NT2/D1 (cell line): ENCODE measurements at regions not wholly inside any gene's neighbourhood (a gene's known extent, or its start where the extent isn't known, plus 50 kb on each side); places are given as distances from the start of the nearest gene placed in this dataset.

Experiments used
- DNase-seq: peaks from one replicate; pipeline ENCODE4 v3.0.0-alpha.2; 2011; ENCODE audit warnings: low read depth, low spot score
- H3K27me3 ChIP-seq: 2 replicates; pipeline ENCODE4 v1.6.0; 2011; ENCODE audit warnings: mild to moderate bottlenecking; ENCODE audit not compliant: insufficient read length, insufficient read depth
- H3K36me3 ChIP-seq: 2 replicates; pipeline ENCODE4 v1.6.1; 2011; ENCODE audit warnings: mild to moderate bottlenecking, low read length, mixed read lengths; ENCODE audit not compliant: insufficient read depth, insufficient read length
- H3K4me1 ChIP-seq: 2 replicates; pipeline ENCODE4 v1.5.1; 2011; ENCODE audit not compliant: insufficient read depth, insufficient read length
- H3K4me3 ChIP-seq: 2 replicates; pipeline ENCODE4 v1.5.1; 2011; ENCODE audit warnings: low read depth; ENCODE audit not compliant: insufficient read length
- H3K9ac ChIP-seq: 2 replicates; pipeline ENCODE4 v1.6.0; 2011; ENCODE audit warnings: low read depth; ENCODE audit not compliant: insufficient read length
- H3K9me3 ChIP-seq: 2 replicates; pipeline ENCODE4 v1.5.1; 2011; ENCODE audit warnings: mild to moderate bottlenecking, low read length; ENCODE audit not compliant: insufficient read depth
- SUZ12 ChIP-seq: IDR thresholded peaks from 2 replicates; pipeline ENCODE4 v1.6.1; 2011; ENCODE audit not compliant: insufficient read length, insufficient read depth; ENCODE audit errors: extremely low read depth
- YY1 ChIP-seq: IDR thresholded peaks from 2 replicates; pipeline ENCODE4 v1.6.1; 2011; ENCODE audit not compliant: insufficient read length, insufficient read depth
- ZNF274 ChIP-seq: IDR thresholded peaks from 2 replicates; pipeline ENCODE4 v1.6.1; 2011; ENCODE audit warnings: mild to moderate bottlenecking, low read depth, low read length

DNA sequence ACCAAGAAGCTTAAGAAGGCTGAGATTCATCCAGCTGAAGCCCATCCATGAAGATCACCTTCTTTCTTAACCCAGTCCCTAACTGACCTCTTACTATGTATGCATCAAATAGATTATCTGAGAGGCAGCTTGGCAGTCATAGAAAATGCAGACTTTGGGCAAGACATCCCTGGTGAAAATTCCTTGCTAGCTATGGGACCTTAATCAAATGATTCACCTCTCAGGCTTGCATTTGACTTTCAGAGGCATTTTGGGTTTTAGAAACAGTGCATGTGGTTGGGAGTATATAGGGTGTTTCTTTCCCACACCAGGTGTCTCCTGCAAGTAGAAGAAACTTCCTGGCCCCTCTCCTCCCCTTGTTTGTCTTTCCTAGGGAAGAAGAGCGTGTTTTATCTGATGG, 188.5 kb upstream of the ISX start:
- H3K27me3 ChIP-seq: no peaks in the 10 kb centered on the region
- no peaks in the 10 kb centered on the region for H3K9me3 ChIP-seq
- no peak for DNase-seq
- no peaks in the 10 kb centered on the region for H3K36me3 ChIP-seq
- H3K9ac ChIP-seq: no peak overlapping the region
- no peaks in the 10 kb centered on the region for H3K4me1 ChIP-seq
- no peak for TF ChIP-seq YY1
- H3K4me3 ChIP-seq: no peak overlapping the region

DNA sequence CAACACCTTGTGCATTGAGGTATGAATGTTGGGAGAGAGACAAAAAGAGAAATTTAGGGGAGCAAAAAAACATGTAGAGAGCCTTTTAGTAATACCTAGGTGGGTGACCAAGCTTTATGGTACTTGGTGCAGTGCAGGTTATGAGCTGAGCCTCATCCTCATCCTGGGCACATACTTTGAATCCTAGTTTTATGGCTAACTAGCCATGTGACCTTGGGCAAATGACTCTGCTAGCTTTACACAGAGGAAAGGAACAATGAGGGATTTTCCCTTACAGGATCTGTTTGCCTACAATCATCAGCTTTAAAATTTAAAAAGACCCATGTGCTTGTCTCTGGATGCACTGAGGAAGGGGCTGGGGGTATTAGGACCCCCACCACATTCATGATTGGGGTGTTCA, 187.8 kb upstream of the ISX start:
- no peak overlapping the region for H3K9ac ChIP-seq
- H3K4me1 ChIP-seq: no peaks in the 10 kb centered on the region
- TF ChIP-seq ZNF274 (no peak), YY1 (no peak), SUZ12 (no peak)
- no peaks in the 10 kb centered on the region for H3K36me3 ChIP-seq
- no peak for DNase-seq
- H3K4me3 ChIP-seq: no peak overlapping the region
- no peaks in the 10 kb centered on the region for H3K27me3 ChIP-seq
- no peaks in the 10 kb centered on the region for H3K9me3 ChIP-seq

DNA sequence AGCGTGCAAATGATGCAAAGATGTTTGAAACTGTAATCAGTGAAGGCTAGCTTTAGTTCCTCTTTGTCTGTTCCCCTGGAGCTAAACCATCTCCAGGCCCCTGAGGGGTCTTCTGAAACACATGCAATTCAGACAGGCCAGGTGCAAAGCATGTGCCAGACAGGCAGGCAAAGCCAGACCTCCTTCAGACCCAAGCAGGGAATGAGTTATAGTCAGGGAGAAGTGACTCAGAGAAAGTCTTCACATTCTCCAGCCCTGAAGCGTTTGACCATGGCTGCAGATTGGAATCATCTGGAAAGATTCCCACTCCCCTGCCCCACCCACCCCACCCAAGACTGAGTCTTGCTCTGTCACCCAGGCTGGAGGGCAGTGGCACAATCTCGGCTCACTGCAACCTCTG, 187.0 kb upstream of the ISX start:
- Histone ChIP-seq H3K27me3 (no peaks in the 10 kb centered on the region), H3K36me3 (no peaks in the 10 kb centered on the region), H3K9me3 (no peaks in the 10 kb centered on the region), H3K9ac (no peak overlapping the region), H3K4me3 (no peak overlapping the region), H3K4me1 (no peaks in the 10 kb centered on the region)
- no peak for DNase-seq
- no peak for TF ChIP-seq ZNF274
- no peak for TF ChIP-seq SUZ12
- TF ChIP-seq YY1: no peak

DNA sequence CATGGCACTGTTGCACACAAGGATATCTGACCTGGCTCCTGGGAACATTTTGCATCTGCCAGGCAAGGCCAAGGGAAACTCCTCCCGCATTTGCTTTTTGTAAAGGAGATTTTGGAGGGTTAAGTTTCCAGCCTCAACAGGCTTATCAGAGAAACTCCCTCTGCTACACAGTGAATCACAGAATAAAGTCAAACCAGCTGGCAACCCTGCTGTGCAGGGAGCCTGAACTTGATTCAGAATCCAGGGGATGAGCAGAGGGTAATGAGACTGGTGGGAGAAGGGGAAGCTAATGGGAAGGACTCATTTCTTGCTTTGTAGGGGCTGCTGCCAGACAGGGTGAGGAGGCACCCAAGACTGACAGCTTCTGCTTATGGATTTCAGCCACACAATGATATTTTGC, 185.3 kb upstream of the ISX start:
- Histone ChIP-seq H3K9me3 (no peaks in the 10 kb centered on the region), H3K4me3 (no peak overlapping the region), H3K27me3 (no peaks in the 10 kb centered on the region), H3K4me1 (no peaks in the 10 kb centered on the region), H3K36me3 (no peaks in the 10 kb centered on the region), H3K9ac (no peak overlapping the region)
- no peak for DNase-seq
- TF ChIP-seq ZNF274 (no peak), YY1 (no peak), SUZ12 (no peak)

DNA sequence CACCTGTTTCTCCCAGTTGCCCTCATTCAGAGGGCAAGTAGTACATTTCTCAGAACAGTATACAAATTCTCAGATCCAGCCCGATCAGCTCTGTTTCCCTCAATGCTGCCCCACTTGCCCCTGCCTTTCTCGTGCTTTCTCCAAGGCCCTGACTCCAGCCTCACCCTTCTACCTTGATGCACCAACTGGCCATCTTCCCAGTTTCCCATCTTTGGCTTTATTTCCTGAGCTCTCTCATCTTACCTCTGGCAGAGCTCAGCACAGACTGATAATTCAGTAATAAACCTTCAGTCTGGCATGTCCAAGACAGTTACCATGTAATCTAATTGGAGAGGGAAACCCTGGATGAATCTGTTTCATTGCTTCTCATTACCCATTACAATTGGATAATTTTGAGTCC, 184.5 kb upstream of the ISX start:
- Histone ChIP-seq H3K9ac (no peak overlapping the region), H3K4me3 (no peak overlapping the region)
- TF ChIP-seq YY1 (no peak), ZNF274 (no peak), SUZ12 (no peak)

DNA sequence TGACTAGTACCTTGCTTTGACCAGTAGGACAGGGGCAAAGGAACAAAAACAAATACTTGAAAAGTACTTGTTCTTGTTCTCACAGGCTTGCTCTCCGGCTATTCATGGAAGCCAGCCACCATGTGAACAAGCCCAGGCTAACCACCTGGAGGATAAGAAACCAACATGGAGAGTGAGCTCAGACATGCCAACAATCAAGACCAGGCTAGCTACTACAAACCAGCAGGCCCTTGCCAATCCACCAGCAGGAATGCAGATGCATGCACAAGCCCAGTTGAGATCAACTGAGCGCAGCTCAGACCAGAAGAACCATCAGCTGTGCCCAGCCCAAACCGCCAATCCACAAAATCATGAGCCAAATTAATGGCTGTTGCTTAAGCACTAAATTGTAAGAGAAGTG, 180.1 kb upstream of the ISX start:
- TF ChIP-seq SUZ12: no peak
- TF ChIP-seq YY1: no peak
- no peak for TF ChIP-seq ZNF274
- Histone ChIP-seq H3K4me3 (no peak overlapping the region), H3K36me3 (no peaks in the 10 kb centered on the region), H3K9ac (no peak overlapping the region), H3K9me3 (peaks cover 20% of the 10 kb centered on the region; the same call in 1 of the 2 replicates), H3K4me1 (no peaks in the 10 kb centered on the region), H3K27me3 (no peaks in the 10 kb centered on the region)
- DNase-seq: no peak

More for the DNA sequence above, 184.5 kb upstream of the ISX start:
- Histone ChIP-seq H3K4me1 (no peaks in the 10 kb centered on the region), H3K36me3 (no peaks in the 10 kb centered on the region), H3K9me3 (no peaks in the 10 kb centered on the region), H3K27me3 (no peaks in the 10 kb centered on the region)
- no peak for DNase-seq

DNA sequence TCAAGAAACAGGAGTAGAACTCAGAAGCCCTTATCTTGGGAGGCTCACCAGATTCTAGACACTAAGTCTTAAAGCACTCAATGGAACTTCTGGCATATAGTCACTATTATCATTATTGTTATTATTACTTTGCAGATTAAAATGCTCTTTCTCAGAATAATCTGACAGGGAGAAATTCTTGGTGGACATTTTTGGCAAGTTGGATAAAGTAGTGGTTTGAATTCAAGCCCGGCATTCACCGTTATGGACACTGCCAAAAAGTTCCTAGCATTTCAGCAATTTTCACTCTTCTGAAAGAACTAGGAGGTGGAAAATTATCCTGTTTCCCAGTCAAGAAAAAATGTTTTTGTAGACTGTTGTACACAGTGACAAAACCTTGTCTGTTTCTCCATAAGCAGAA, 179.6 kb upstream of the ISX start:
- no peaks in the 10 kb centered on the region for H3K36me3 ChIP-seq
- no peaks in the 10 kb centered on the region for H3K4me1 ChIP-seq
- no peak for TF ChIP-seq ZNF274
- no peak for TF ChIP-seq YY1
- H3K27me3 ChIP-seq: no peaks in the 10 kb centered on the region
- H3K9ac ChIP-seq: no peak overlapping the region
- peaks cover 26% of the 10 kb centered on the region; the same call in 1 of the 2 replicates for H3K9me3 ChIP-seq
- H3K4me3 ChIP-seq: no peak overlapping the region
- DNase-seq: no peak

DNA sequence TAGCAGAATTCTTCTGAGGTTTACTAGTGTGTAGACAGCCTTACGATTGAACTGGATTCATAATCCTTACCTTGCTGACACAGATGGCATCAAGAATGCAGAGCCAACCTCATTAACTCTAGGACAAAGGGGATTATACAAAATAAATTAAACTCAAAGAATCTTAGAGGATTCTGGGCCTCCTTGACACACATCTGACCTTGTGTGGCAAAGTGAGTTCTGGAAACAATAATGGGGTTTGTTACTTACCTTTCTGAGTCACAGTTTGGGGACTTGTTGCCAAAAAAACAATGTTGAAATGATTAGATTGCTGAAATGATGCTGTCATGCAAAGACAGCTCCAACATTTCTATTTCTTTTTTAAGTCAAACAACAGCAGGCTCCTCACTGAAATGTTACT, 179.1 kb upstream of the ISX start:
- no peak for DNase-seq
- Histone ChIP-seq H3K36me3 (no peaks in the 10 kb centered on the region), H3K9me3 (peaks cover 28% of the 10 kb centered on the region; the same call in 1 of the 2 replicates), H3K4me3 (no peak overlapping the region), H3K4me1 (no peaks in the 10 kb centered on the region), H3K9ac (no peak overlapping the region), H3K27me3 (no peaks in the 10 kb centered on the region)
- no peak for TF ChIP-seq ZNF274
- TF ChIP-seq YY1: no peak
- no peak for TF ChIP-seq SUZ12
